Lung (tissue), 11 donors: ENCODE measurements at regions not wholly inside any gene's neighbourhood (a gene's known extent, or its start where the extent isn't known, plus 50 kb on each side); places are given as distances from the start of the nearest gene placed in this dataset.

ENCODE experiments used
- ATAC-seq: fragments of 200-7000 bp; cut with Tn5 transposase; one replicate; pipeline ENCODE4 v1.9.1; 2020; ENCODE audit warnings: moderate number of reproducible peaks; ENCODE audit not compliant: insufficient read depth, low FRiP score
- DNase-seq, 3 donors: peaks; one replicate each; pipeline ENCODE4 v3.0.0-alpha.2; 2013 to 2017
- H3K27ac ChIP-seq, 2 donors: one replicate each; pipeline ENCODE4 v1.5.1; 2013; ENCODE audit warnings: mild to moderate bottlenecking in 2 of 2, moderate library complexity in 2 of 2, control low read depth in 1 of 2, inconsistent platforms in 1 of 2, low read depth in 1 of 2, low read length in 1 of 2
- H3K27me3 ChIP-seq, 3 donors: one replicate each; pipeline ENCODE4 v1.5.1; 2013; ENCODE audit warnings: low read length in 2 of 3; ENCODE audit not compliant: control insufficient read depth in 3 of 3, insufficient read depth in 3 of 3
- H3K36me3 ChIP-seq, 4 donors: one replicate each; pipeline ENCODE4 v1.5.1; 2013; ENCODE audit warnings: low read length in 4 of 4, mild to moderate bottlenecking in 1 of 4, moderate library complexity in 1 of 4; ENCODE audit not compliant: control insufficient read depth in 4 of 4, insufficient read depth in 4 of 4
- H3K4me1 ChIP-seq, 5 donors: one replicate each; pipeline ENCODE4 v1.5.1; 2013; ENCODE audit warnings: low read length in 5 of 5, mild to moderate bottlenecking in 2 of 5, moderate library complexity in 1 of 5; ENCODE audit not compliant: control insufficient read depth in 5 of 5, insufficient read depth in 5 of 5
- H3K4me3 ChIP-seq: one replicate; pipeline ENCODE4 v1.5.1; 2013; ENCODE audit warnings: mild to moderate bottlenecking, control low read depth, moderate library complexity
- H3K9ac ChIP-seq, 2 donors: one replicate each; pipeline ENCODE4 v1.5.1; 2013; ENCODE audit warnings: low read length in 2 of 2, control low read depth in 1 of 2; ENCODE audit not compliant: insufficient read depth in 1 of 2
- H3K9me3 ChIP-seq, 4 donors: one replicate each; pipeline ENCODE4 v1.5.1; 2013; ENCODE audit warnings: low read length in 3 of 4, mild to moderate bottlenecking in 1 of 4, moderate library complexity in 1 of 4; ENCODE audit not compliant: control insufficient read depth in 4 of 4, insufficient read depth in 3 of 4
- WGBS, 2 donors: extraction: QIAGEN DNeasy Blood & Tissue Kit; methylation state at CpG; one replicate each; pipeline ENCODE4 v1.1.7; 2013; 5-methylcytosine and 5-hydroxymethylcytosine counted together
- TF ChIP-seq, protein P1 (sequence below): IDR thresholded peaks from 2 replicates; pipeline ENCODE4 v1.5.1; 2012; ENCODE audit warnings: mild to moderate bottlenecking; ENCODE audit errors: control extremely low read depth, extremely low read depth
- donor health status: control.
- donor health status: control.
- donor health status: Bipolar disorder and iron deficiency.
- donor health status: healthy.
- donor health status: DM: yes; HTN: yes; CAD: no.

DNA sequence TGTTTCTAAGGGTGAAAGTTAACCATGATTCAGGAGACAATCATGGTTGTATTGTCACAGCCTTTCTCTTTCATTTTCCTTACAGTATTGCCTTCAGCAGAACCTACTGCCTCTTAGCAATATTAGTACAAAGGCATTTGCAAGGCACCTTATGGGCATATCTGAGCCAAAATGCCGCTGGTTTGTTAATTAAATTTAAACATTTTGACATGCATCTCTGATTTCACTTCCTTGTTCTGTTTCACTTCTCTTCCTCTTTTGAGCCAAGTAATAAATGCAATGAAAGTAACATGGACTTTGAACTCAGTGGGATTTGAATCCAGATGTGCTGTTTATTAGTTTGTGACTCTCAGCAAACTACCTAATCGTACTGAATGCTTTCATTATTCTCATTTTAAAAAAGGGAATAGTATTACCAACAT lies 467.4 kb upstream of the CITED2 start:
- 53 to 55% methylated on average over 2 of the region's 2 CpGs for WGBS, 2 donors
- ATAC-seq = no peak
- no peak overlapping the region for H3K27ac ChIP-seq

DNA sequence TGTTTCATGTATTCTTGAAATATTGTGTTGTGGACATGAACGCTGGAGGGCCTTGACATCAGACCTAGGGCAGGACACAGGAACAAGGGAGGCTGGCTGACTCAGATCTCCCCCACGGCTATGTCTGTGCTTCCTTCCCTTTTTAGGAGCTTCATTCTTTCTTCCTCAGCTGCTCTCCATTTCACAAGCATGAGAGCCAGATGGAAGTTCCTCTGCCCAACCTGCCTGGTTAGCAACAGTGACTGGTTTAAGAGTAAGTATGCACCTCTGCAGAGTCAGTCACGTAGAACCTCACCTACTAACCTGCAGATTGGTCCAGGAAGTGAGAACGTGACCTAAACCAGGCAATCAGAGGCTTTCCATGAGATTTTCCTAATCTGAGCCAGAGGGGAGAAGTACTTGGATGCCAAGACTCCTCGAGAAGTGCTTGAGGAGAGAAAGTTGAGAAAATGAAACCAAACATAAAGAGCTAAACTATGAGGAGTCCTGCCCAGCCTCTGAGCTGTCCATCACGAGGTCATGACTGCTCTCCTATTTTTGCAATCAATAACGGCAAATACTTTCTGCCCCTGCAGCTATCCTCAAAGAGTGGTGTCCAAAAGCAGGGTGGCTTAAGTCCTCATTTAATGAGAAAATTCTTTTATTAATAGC lies 465.2 kb upstream of the CITED2 start:
- WGBS, 2 donors = 28 to 46% methylated on average over 7 of the region's 7 CpGs
- DNase-seq = no peak
- Histone ChIP-seq H3K9me3 (no peaks in the 10 kb centered on the region), H3K36me3 (no peaks in the 10 kb centered on the region), H3K4me3 (no peak overlapping the region), H3K27ac (peak overlapping the region in 1 of 2 donors; percentile 86), H3K27me3 (no peaks in the 10 kb centered on the region), H3K9ac (no peak overlapping the region), H3K4me1 (peaks cover 0 to 1% (median 0%) of the 10 kb centered on the region in 5 donors)
- TF ChIP-seq, protein P1, sequence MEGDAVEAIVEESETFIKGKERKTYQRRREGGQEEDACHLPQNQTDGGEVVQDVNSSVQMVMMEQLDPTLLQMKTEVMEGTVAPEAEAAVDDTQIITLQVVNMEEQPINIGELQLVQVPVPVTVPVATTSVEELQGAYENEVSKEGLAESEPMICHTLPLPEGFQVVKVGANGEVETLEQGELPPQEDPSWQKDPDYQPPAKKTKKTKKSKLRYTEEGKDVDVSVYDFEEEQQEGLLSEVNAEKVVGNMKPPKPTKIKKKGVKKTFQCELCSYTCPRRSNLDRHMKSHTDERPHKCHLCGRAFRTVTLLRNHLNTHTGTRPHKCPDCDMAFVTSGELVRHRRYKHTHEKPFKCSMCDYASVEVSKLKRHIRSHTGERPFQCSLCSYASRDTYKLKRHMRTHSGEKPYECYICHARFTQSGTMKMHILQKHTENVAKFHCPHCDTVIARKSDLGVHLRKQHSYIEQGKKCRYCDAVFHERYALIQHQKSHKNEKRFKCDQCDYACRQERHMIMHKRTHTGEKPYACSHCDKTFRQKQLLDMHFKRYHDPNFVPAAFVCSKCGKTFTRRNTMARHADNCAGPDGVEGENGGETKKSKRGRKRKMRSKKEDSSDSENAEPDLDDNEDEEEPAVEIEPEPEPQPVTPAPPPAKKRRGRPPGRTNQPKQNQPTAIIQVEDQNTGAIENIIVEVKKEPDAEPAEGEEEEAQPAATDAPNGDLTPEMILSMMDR = no peak
- peak; percentile 80 for ATAC-seq

More for the DNA sequence above, 467.4 kb upstream of the CITED2 start:
- Histone ChIP-seq H3K4me1 (peaks cover 0 to 1% (median 0%) of the 10 kb centered on the region in 5 donors), H3K36me3 (no peaks in the 10 kb centered on the region), H3K4me3 (no peak overlapping the region), H3K9ac (no peak overlapping the region), H3K27me3 (no peaks in the 10 kb centered on the region), H3K9me3 (no peaks in the 10 kb centered on the region)
- TF ChIP-seq, protein P1 = no peak
- no peak for DNase-seq

DNA sequence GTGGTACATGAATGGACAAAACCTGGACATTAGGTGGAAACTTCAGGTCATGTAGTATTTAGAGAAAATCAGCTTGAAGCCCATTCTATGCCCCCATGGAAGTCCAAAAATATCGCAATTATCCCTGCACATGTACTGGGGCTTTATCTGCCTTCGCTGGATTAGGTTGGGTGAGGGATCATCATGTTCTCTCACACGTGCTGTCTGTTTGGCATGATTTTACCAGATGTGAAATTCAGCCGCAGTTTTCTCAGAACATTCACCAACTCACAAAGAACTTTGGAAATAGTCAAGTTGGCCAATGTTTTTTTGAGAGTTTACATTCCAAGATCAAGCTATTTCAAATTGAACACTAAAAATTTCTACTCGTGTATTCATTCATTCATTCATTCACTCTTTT lies 459.8 kb upstream of the CITED2 start:
- Histone ChIP-seq H3K9me3 (no peaks in the 10 kb centered on the region), H3K9ac (no peak overlapping the region), H3K4me3 (no peak overlapping the region), H3K27ac (no peak overlapping the region), H3K36me3 (no peaks in the 10 kb centered on the region), H3K4me1 (no peaks in the 10 kb centered on the region), H3K27me3 (no peaks in the 10 kb centered on the region)
- WGBS, 2 donors = 86 to 94% methylated on average over 5 of the region's 5 CpGs
- no peak for ATAC-seq
- TF ChIP-seq, protein P1 = no peak
- no peak for DNase-seq

DNA sequence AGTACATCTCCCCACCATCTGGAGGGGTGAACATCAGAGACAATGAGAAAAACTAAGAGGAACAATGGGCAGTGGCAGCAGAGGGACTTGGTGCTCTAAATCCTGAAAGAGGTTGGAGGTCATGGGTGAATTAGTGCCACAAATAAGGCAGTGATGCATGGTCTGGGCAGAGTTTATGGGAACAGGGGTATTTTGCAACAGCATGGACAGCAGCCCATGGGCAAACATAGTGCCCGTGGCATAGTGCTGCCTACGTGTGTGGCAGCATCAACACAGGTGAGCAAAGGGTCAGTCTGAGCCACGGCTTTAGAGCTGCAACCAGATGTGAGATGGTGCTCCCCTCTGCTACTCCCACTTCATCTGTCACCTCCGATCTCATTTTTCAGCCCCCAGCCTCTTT lies 459.1 kb upstream of the CITED2 start:
- Histone ChIP-seq H3K36me3 (no peaks in the 10 kb centered on the region), H3K4me1 (peaks cover 0 to 3% (median 0%) of the 10 kb centered on the region in 5 donors), H3K9me3 (no peaks in the 10 kb centered on the region), H3K27ac (no peak overlapping the region), H3K4me3 (no peak overlapping the region), H3K9ac (no peak overlapping the region), H3K27me3 (no peaks in the 10 kb centered on the region)
- TF ChIP-seq, protein P1 = no peak
- DNase-seq (no peak), ATAC-seq (no peak)
- WGBS, 2 donors = 73 to 87% methylated on average over 4 of the region's 4 CpGs
